ENCODE measurements at regions not wholly inside any gene's neighbourhood (a gene's known extent, or its start where the extent isn't known, plus 50 kb on each side); places are given as distances from the start of the nearest gene placed in this dataset.
"Not testable (repeated sequence)": the region's sequence is repeated elsewhere in the genome, so short reads cannot be mapped to it uniquely, and the experiment has no call there.

DNA sequence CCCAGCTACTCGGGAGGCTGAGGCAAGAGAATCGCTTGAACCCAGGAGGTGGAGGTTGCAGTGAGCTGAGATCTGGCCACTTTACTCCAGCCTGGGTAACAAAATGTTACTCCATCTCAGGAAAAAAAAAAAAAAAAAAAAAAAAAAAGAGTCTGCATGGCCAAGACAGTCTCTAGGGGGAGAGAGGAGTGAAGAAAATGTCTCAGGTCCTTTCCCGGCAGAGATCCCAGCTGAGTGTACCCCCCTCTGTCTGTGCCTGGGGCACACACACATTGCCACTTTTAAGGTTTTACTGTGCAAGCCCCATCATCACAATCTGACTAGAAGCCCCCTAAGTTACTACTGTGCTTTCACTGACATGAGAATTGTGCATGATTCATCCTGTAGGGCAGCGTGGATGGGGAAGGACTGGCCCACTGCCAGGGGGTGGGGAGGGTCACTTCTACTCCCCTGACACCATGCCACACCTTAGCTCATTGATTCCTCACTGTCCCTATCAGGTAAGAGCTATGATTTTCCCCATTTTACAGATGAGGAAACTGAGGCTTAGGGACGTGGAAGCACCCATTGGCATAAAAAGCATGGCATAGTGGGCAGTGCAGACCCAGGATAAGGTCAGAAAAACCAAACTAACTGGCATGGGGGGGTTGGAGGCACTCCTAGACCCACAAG lies 102.3 kb upstream of the LARP1 start:
- no peak for DNase-seq

DNA sequence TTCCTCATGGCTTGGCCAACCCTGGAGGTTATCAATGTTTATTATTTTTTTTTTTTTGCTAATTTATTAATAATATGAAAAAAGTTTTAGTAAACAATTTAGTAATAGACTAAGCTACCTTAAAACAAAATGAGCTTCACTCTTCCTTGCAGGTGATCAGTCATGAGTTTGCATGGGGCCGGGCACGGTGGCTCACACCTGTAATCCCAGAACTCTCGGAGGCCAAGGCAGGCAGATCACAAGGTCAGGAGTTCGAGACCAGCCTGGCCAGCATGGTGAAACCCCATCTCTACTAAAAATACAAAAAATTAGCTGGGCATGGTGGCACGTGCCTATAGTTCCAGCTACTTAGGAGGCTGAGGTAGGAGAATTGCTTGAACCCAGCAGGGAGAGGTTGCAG lies 103.4 kb upstream of the LARP1 start:
- DNase-seq, result not testable (repeated sequence)

DNA sequence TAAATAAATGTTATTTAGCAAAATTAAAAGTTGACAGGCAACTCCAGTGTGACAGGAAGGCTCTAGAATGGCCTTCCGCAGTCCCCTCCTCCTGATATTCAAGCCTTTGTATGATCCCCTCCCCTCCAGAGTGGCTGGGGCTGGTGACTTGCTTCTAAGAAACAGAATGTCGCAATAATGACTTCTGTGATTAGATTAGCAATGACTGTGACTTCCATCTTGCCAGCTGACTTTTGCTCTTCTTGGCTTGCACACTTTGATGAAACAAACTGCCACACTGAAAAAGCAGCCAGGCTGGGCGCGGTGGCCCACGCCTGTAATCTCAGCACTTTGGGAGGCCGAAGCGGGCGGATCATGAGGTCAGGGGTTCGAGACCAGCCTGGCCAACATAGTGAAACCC lies 106.5 kb upstream of the LARP1 start:
- DNase-seq, result no peak

DNA sequence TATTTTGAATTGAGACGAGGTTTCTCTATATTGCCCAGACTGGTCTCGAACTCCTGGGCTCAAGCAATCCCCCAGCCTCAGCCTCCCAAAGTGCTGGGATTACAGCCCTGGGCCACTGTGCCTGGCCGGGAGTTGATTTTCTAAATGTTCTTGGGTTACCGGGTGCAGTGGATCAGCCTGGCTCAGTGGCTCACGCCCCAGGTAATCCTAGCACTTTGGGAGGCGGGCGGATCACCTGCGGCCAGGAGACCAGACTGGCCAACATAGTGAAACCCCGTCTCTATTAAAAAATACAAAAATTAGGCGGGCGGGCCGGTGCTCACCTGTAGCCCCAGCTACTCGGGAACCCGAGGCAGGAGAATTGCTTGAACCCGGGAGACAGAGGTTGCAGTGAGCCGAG lies 106.9 kb upstream of the LARP1 start:
- DNase-seq, result no peak

DNA sequence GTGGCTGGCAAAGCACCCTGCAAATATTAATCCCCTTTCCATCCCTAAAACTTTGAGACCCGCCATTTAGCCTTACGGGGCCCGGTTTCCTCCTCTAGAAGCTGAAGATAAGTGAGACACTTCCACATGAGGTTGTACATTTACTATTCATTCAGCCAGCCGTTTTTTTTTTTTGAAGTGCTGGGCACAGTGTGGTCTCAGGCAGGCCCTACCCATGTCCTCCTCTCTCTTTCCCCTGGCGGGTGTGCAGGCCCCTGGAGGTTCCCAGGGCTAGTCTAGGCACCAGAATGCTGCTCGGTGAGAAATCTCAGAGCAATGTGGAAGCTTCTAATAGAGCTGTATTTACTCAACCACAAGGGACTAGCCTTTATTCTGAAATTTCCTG lies 107.4 kb upstream of the LARP1 start:
- DNase-seq, result no peak

DNA sequence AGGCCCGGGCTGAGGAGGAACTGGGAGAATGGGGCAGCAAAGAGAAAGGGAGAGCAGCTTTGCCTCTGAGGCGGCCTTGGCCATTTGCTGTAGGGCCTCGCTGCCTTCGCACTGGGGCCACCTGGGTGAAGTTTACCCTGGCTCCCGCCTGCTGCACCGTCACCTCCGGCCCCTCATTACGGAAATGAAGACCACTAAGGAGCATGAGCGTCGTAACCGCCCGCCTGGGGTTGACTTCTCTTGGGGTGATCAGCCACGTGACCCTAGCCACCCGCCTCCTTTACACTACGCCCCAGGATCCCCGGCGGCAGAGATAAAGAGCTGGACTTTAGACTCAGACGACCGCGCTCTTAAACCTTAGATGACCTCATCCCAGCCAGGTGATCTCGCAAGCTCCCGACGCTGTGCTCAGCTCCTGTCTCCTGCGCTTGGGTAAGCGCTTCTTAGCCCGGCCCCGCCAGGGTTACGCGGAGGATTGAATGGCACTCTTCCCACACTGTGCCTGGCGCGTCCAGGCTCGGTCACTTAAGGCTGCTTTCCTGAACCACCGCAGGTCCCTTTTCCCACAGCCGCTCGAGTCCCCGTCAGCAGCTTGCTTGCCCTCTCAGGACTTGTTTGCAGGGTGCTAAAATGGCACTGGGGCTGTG lies 107.9 kb upstream of the LARP1 start:
- no peak for DNase-seq

DNA sequence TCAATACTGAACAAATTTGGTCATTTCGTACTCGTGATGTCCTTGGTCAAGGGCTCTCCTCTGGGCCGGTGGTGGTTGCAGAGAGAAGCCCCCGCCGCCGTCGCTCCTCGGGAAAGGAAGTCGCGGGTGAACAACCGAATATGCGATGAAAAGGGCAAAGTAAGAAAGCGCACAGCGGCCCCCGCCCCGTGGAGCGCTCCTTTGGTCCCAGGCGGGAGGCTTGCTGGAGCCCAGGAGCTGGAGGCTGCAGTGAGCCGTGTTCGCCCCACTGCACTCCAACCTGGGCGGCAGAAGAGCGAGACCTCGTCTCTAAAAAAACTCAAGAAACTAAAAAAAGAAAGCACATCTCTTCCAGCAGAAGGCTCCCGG lies 108.4 kb upstream of the LARP1 start:
- no peak for DNase-seq

DNA sequence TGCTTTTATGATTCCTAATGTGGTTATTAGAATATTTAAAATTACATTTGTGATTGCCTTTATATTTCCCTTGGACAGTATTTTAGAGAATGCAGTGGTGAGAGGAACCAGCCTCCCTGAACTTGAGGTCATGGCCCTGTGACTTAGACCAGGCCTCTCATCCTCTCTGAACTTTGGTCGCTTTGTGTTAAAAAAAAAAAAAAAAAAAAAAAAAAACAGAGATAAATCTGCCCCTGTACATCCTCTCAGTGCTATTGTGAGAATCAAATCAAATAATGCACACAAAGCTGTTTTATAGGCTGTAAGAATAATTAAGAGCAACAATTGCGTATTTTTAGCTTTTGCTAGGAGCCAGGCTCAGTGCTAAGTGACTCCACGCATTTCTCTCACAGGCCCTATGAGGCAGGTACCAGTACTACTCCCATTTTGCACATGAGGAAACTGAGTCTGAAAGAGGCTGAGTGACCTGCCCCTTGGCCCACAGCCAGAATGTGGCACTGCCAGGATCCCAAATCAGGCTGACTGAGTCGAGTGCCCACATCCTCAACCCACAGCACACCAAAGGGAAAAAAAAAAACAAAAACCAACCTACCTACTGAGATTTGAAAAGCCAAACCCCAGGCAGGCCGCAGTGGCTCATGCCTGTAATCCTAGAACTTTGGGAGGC lies 110.3 kb upstream of the LARP1 start:
- DNase-seq, result no peak

DNA sequence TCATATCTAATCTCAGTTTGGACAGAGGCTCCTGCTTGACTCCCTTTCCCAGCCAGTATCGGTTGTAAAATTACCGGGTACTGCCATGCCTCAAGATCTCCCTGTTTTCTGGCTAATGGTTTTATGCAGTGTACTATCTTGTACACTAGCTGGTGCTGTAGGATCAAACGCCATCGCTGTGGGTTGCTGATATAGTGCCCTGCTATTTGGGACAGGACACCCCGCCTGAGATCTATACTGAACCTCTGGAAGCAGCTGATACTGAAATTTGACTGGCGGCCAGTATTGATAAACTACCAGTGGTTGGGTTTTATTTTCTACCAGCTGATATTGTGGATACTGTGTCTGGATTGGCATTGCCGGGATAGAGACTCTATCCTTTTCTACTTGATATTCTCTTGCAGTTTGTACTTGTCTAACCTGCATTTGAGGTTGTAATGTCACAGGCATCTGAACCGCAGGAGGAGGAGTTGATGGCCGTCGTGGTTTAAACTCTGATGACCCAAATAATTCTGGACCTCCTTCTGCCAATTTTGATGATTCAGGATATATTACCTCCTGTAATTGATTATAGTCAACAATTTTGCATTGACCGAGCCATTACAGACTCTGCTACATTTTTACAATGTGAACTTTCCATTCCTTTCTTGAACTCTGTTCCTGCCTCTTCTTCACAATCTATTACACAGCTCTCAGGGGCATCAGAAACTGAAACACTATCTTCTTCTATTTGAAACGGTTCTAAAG lies 112.5 kb upstream of the LARP1 start:
- no peak for DNase-seq

DNA sequence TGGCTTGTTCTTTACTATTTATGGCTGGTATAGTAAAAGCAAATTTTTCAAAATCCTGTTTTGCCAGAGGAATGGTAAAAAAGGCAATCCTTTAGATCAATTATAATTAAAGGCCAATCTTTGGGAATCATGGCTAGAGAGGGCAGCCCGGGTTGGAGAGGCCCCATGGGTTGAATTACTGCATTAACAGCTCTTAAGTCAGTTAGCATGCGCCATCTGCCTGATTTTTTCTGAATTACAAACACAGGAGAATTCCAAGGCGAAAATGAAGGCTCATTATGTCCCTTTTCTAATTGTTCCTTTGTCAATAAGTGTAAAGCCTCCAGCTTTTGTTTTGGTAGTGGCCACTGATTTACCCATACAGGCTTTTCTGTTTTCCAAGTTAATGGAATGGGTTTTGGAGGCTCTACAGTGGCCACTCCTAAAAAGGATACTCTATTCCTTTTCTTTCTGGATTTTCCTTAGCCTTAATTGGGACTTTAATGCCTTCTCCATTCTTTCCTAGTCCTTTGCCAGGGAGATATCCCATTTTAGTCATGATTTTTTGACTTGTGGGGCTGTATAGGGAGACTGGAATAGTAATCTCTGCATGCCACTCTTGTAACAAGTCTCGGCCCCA lies 114.9 kb upstream of the LARP1 start:
- DNase-seq, result not testable (repeated sequence)

DNA sequence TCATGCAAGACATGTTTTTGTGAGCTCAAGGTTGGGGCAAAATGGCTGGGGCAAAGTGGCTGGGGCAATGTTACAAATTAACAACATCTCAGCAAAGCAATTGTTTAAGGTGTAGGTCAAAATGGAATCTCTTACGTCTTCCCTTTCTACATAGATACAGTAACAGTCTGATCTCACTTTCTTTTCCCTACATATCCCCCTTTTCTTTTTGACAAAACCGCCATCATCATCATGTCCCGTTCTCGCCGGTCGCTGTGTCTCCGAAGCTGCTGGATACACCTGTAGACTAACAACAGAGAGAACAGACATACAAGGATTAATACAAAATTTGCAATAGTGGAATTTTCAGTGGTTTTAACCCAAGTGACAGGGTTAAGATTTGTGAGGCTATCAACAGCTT lies 118.4 kb upstream of the LARP1 start:
- not testable (repeated sequence) for DNase-seq

DNA sequence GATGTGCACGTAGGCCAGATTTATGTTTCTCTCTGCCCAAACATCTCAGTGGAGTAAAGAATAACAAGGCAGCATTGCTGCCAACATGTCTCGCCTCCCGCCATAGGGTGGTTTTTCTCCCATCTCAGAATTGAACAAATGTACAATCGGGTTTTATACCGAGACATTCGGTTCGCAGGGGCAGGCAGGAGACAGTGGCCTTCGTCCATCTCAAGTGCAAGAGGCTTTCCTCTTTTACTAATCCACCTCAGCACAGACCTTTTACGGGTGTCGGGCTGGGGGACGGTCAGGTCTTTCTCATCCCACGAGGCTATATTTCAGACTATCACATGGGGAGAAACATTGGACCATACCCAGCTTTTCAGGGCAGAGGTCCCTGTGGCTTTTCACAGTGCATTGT lies 118.9 kb upstream of the LARP1 start:
- DNase-seq, result not testable (repeated sequence)

DNA sequence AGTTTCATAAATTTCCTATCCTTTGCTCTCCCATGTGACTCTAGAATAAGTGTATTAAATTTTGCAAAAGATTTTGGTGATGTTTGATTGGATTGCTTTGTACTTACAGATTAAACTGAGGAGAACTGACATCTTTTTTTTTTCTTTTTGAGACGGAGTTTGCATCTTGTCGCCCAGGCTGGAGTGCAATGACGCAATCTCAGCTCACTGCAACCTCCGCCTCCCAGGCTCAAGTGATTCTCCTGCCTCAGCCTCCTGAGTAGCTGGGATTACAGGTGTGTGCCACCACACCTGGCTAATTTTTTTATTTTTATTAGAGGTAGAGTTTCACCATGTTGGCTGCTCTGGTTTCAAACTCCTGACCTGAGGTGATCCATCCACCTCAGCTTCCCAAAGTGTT lies 121.4 kb upstream of the LARP1 start:
- DNase-seq, result not testable (repeated sequence)

DNA sequence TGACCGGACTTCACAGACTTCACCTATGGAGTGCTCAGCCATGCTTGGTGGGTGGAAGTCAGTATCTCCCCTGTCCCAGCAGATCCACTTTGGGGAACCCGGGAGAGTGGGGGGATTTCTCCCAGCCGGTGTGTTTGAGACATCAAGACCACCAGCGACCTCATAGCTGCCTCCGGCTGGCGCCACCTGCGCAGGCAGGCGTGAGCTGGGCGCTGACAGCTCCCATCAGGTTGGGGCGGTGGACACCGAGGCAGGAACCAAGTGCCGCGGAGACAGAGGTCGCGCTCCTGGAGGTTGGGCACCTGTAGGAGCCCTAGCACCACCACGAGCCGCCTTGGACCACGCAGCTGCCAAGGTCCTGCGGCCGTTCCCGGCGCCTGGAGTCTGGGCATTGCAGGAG lies 124.0 kb upstream of the LARP1 start:
- DNase-seq, result no peak

DNA sequence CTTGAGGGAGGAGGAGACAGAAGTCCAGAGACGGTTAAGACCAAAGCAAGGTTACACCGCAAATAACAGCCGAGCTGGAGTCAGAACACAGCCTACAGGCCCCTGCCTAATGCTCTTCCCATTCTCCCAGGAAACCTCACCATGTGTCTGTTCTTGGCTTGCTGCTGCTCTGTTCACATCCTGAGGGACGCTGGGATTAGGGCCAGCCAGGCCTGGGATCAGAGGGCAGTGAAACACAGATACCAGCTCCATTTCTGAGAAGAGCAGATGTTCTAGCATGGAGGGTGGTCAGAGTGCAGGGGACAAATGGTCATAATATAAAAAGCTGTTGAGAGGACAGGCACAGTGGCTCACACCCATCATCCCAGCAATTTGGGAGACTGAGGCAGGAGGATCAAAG lies 124.8 kb upstream of the LARP1 start:
- no peak for DNase-seq

DNA sequence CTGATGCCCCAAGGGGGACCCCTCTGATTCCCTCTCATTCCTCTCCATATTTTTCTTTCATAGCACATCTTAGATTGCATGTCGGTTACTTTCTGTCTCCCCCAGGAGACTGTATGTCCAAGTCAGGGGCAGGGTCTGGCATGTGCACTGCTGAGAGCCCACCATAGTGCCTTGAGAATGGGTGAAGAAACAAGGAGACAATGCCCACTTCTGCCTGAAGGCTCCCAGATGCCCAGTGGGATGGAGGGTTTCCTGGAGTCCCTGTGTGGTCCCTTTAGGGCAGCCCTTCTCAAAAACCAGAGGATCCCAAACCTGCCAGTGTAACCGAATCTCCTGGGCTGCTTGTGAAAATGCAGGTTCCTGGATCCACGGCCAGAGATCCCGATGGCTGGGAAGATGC lies 126.5 kb upstream of the LARP1 start:
- no peak for DNase-seq

DNA sequence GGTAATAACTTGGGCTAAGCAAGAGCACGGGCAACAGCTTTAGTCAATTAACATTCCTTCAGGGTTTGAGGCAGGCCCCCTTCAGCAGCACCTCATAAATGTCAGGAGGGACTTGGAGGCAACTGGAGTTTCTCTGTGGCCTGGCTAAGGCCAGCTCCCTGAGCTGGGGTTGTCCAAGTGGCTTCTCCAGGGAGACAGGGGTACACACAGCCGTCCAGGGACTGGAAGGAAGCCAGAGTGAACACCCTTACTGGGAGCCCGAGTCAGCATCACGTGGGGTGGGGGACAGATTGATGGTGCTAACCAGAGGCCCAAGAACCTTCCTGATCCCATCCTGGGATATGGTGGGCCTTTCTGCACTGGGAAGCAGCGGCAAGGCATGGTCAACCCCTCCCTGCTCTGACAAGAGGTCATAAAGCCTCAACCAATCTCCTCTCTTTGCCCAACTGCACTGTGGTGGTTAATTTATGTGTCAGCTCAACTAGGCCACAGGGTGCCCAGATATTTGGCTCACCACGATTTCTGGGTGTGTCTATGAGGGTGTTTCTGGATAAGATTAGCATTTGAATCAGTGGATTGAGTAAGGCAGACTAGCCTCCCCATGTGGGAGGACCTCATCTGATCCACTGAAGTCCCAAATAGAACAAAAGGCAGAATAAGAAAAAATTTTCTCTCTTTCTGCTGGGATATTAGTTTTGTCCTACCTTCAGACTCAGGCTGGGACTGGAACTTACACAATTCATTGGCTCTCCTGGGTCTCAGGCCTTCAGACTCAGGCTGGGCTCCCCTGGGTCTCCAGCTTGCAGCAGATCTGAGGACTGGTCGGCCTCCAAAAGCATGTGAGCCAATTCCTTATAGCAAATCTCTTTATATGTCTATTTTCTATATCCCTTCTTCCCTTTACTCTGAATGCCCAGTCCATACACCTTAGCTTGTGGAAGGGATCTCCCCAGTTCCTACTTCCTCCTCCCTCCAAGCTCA lies 127.2 kb upstream of the LARP1 start:
- DNase-seq, result no peak

DNA sequence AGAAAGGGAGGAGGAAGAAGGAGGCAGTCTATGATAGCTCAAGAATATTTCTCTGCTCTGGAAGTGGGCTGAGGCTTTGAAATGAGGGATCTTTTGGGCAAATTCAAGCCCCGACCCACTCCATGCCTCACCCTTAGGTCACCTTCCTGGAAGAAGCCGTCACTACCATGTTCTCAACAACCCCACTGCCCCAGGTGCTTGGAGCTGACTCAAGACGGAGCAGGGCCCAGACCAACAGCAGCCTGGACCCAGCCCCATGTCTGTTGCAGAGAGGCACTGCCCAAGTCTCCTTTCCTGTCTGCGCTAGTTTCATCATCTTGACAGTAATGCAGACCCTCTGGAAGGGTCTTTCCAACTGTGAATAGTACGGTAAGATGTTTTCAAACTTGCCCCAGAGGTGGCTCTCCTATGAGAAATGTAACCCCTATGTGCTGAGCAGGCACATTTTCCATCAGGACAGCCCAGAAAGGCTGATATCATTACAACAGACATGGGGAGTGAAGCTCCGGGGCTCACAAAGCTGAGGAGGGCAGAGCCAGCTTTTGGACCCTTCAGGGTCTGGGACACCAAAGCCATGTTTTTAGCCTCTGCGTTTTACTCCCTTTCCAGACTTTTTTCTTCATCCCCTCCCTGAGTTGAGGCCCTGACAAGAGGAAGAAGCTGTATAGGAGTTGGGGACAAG lies 128.2 kb upstream of the LARP1 start:
- DNase-seq, result no peak

DNA sequence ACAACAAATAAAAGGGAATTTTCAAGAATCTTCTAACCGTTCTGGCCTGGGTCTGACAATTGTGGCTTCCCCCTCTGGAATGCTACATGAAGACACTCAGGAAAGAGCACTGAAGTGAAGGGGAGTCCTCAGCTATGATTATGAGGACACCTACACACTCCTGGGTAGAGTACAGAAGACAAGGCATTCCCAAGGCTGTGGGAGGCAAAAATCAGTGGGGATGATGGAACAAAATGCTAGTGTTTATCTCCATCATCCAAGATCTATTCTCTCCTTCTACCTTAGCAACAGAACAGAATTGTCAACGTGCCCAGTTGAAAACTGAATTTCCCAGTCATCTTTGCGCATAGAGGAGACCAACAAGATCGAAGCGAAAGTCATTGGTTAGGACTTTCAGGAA lies 130.1 kb upstream of the LARP1 start:
- no peak for DNase-seq

DNA sequence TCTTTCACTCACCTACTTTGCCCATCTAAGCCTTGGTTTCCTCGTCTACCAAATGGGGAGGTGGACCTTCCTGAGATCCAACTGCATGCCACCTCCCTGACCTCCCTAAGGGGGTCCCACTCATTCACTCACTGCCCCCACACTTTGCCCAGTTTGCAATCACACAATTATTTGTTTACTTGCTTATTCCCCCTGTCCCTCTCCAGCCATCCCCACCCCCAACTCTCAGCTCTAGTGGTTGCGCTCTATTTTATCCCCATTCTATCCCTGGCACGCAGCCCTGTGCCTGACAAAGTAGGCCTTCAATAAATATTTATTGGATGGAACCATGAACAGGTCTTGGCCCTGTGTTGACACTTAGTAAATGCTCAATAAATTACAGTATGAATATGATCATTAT lies 130.8 kb upstream of the LARP1 start:
- DNase-seq, result no peak

DNA sequence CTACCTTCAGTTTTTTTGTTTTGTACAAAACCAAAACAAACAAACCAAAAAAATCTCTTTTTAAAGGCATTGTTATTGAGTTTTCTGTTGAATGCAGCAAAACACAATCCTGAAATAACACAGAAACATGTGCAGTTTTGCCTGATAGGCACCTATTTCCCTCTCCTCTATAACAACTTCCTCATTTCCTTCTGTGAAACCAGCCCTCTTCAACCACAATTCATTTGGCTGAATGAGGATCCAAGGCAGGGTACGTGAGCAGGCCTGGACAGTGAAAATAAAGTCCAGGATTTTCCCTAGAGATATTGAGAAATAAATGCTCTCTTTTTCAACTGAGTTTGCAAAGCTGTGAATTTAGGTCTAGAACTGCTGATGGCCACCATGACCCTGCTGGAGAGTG lies 134.8 kb upstream of the LARP1 start:
- DNase-seq, result no peak

DNA sequence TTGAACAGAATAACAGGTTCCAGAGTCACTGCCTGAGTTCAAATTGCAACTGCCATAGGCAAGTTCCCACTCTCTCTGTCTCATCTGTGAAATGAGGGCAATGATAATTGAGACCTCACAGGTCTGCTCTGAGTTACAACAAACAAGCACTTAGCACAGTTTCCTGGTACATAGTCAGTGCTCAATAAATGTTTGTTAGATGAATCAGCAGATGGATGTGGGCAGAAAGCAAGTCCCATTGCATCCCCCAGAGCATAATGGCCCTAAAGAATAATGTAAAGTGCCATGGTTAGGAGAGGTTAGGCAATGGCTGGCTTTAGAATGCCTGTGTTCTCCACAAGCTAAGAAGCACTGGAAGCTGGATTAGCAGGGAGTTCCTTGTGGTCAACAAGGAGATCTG lies 136.5 kb upstream of the LARP1 start:
- no peak for DNase-seq
